K562 (cell line): ENCODE measurements at regions not wholly inside any gene's neighbourhood (a gene's known extent, or its start where the extent isn't known, plus 50 kb on each side); places are given as distances from the start of the nearest gene placed in this dataset.

ENCODE experiments used
- ATAC-seq: fragments of 200-7000 bp; cut with Tn5 transposase; 3 replicates; pipeline ENCODE4 v1.9.1; 2020; ENCODE audit warnings: moderate library complexity
- BruUV-seq: library from RNA; stranded (reverse); fragments of 400-500 nt; replicated peaks from 2 replicates; lab custom pipeline; 2021; lab: Mats Ljungman, UMichigan
- CTCF ChIA-PET: fragments of 300-600 bp; formaldehyde crosslinking; extraction: SDS; loops from one replicate; lab custom pipeline; 2021; ENCODE audit warnings: low intra/inter-chr PET ratio; lab: Yijun Ruan, JAX
- POLR2A ChIA-PET: fragments of 300-600, 350-650 bp; sonication (Branson Sonifier 250); formaldehyde crosslinking; extraction: SDS; loops from one replicate; lab custom pipeline; 2021; ENCODE audit warnings: antibody characterized with exemption, inconsistent platforms; lab: Yijun Ruan, JAX
- DNase-seq, 4 experiments: peaks; one replicate each; pipeline versions ENCODE4 v3.0.0 to v3.0.0-alpha.2; 2011 to 2018; ENCODE audit warnings: low spot score in 3 of 4, mixed read lengths in 3 of 4; ENCODE audit errors: extremely low read depth in 1 of 4
- FAIRE-seq: peaks from 2 replicates; lab custom pipeline; 2011; peaks lifted over from hg19 to GRCh38; lab: Jason Lieb, UNC
- H2AFZ ChIP-seq: 2 replicates; pipeline ENCODE4 v1.6.0; 2011; ENCODE audit warnings: low read depth, low read length, control low read depth, inconsistent platforms
- H3K27ac ChIP-seq: fragments of 200-600 bp; 3 replicates; pipeline ENCODE4 v1.8.0; 2011; ENCODE audit warnings: low read depth, mild to moderate bottlenecking, control low read depth, inconsistent platforms, low read length, moderate library complexity, mixed read lengths; ENCODE audit errors: extremely low read depth
- H3K27me3 ChIP-seq, 2 experiments: fragments of 300-600 bp in 1 of 2; 2 replicates in 1 of 2; 3 replicates in 1 of 2; pipeline versions ENCODE4 v1.6.0 to v1.8.0; 2011; ENCODE audit warnings: inconsistent platforms in 2 of 2, low read length in 2 of 2, mild to moderate bottlenecking in 1 of 2, mixed read lengths in 1 of 2, moderate library complexity in 1 of 2; ENCODE audit not compliant: control insufficient read depth in 2 of 2, insufficient read depth in 2 of 2
- H3K36me3 ChIP-seq: fragments of 300-600 bp; 3 replicates; pipeline ENCODE4 v1.8.0; 2011; ENCODE audit warnings: mild to moderate bottlenecking, low read length, inconsistent platforms; ENCODE audit not compliant: control insufficient read depth, insufficient read depth
- H3K4me1 ChIP-seq, 2 experiments: fragments of 200-600 bp in 1 of 2; replicated peaks in 1 of 2; 2 replicates in 1 of 2; 3 replicates in 1 of 2; pipeline versions ENCODE4 v1.5.1 to v1.8.0; 2011; ENCODE audit warnings: inconsistent platforms in 2 of 2, low read length in 2 of 2, mild to moderate bottlenecking in 1 of 2, mixed read lengths in 1 of 2, moderate library complexity in 1 of 2; ENCODE audit not compliant: control insufficient read depth in 2 of 2, insufficient read depth in 2 of 2
- H3K4me2 ChIP-seq: 2 replicates; pipeline ENCODE4 v1.6.1; 2011; ENCODE audit warnings: low read length, control low read depth, inconsistent platforms, mixed read lengths; ENCODE audit not compliant: insufficient read depth
- H3K4me3 ChIP-seq: fragments of 200-600 bp; sonication (generic), shearing (Covaris generic); 2 replicates; pipeline ENCODE4 v1.5.1; 2016; ENCODE audit warnings: control low read depth, inconsistent platforms
- H3K79me2 ChIP-seq: fragments of 200-600 bp; 3 replicates; pipeline ENCODE4 v1.8.0; 2011; ENCODE audit warnings: low read length, inconsistent platforms; ENCODE audit not compliant: control insufficient read depth, insufficient read depth
- H3K9ac ChIP-seq, 2 experiments: 2 replicates each; pipeline versions ENCODE4 v1.6.0 to v1.6.1; 2011; ENCODE audit warnings: low read depth in 2 of 2, low read length in 2 of 2, control low read depth in 1 of 2, inconsistent platforms in 1 of 2, mild to moderate bottlenecking in 1 of 2, mixed read lengths in 1 of 2; ENCODE audit not compliant: insufficient read depth in 1 of 2
- H3K9me1 ChIP-seq: one replicate; pipeline ENCODE4 v1.6.0; 2011; ENCODE audit warnings: inconsistent platforms, mild to moderate bottlenecking, low read length, moderate library complexity; ENCODE audit not compliant: control insufficient read depth, insufficient read depth
- H3K9me3 ChIP-seq: replicated peaks from 2 replicates; pipeline ENCODE4 v1.5.1; 2011; ENCODE audit warnings: low read depth, low read length, inconsistent platforms; ENCODE audit not compliant: control insufficient read depth, insufficient read depth
- H4K20me1 ChIP-seq: replicated peaks from 2 replicates; pipeline ENCODE4 v1.6.1; 2011; ENCODE audit warnings: low read length, inconsistent platforms, mixed read lengths; ENCODE audit not compliant: control insufficient read depth, insufficient read depth
- BCOR ChIP-seq: fragments of 450-650 bp; IDR thresholded peaks from 2 replicates; pipeline ENCODE4 v1.6.1; 2016
- CC2D1A ChIP-seq: fragments of 450-650 bp; IDR thresholded peaks from 2 replicates; pipeline ENCODE4 v1.6.1; 2017; ENCODE audit warnings: mild to moderate bottlenecking
- CREB3 ChIP-seq: fragments of 450-650 bp; conservative IDR thresholded peaks from 2 replicates; pipeline ENCODE4 v1.6.1; 2016; ENCODE audit warnings: missing genetic modification characterization, low read depth, mild to moderate bottlenecking, missing compliant biosample characterization, moderate library complexity
- CREM ChIP-seq: IDR thresholded peaks from 2 replicates; pipeline ENCODE4 v1.6.1; 2014; ENCODE audit warnings: antibody characterized with exemption, low read depth
- E2F1 ChIP-seq: sonication (generic); formaldehyde crosslinking; IDR thresholded peaks from 2 replicates; pipeline ENCODE4 v1.8.1; 2023; ENCODE audit warnings: mild to moderate bottlenecking, missing genetic modification reagents, moderate library complexity
- ESRRA ChIP-seq: fragments of 450-650 bp; IDR thresholded peaks from 2 replicates; pipeline ENCODE4 v1.6.1; 2014; ENCODE audit warnings: low read depth, mild to moderate bottlenecking, moderate library complexity, borderline replicate concordance
- HES1 ChIP-seq: fragments of 450-650 bp; IDR thresholded peaks from 2 replicates; pipeline ENCODE4 v1.6.1; 2016; ENCODE audit warnings: low read depth, mild to moderate bottlenecking, moderate library complexity
- JUND ChIP-seq, 2 experiments: IDR thresholded peaks; 2 replicates in 1 of 2; 3 replicates in 1 of 2; pipeline ENCODE4 v1.6.1; 2011; ENCODE audit warnings: borderline replicate concordance in 2 of 2, low read depth in 2 of 2, low read length in 2 of 2, improper control_type of control experiment in 1 of 2, missing biosample characterization in 1 of 2, missing genetic modification characterization in 1 of 2, missing genetic modification reagents in 1 of 2
- NCOR1 ChIP-seq: fragments of 450-650 bp; IDR thresholded peaks from 2 replicates; pipeline ENCODE4 v1.6.1; 2016; ENCODE audit warnings: mild to moderate bottlenecking, moderate library complexity
- PHF20 ChIP-seq: fragments of 450-650 bp; IDR thresholded peaks from 2 replicates; pipeline ENCODE4 v1.6.1; 2018; ENCODE audit not compliant: partially characterized antibody
- RAD21 ChIP-seq, 2 experiments: fragments of 250-450 bp in 1 of 2; fragments of 450-650 bp in 1 of 2; sonication (Bioruptor Pico) in 1 of 2; formaldehyde crosslinking in 1 of 2; IDR thresholded peaks in 1 of 2; conservative IDR thresholded peaks in 1 of 2; 2 replicates each; pipeline versions ENCODE4 v1.4.0 to v1.8.0; 2020 to 2022; ENCODE audit warnings: mild to moderate bottlenecking in 2 of 2, moderate library complexity in 1 of 2
- RCOR1 ChIP-seq, 2 experiments: IDR thresholded peaks; 2 replicates each; pipeline ENCODE4 v1.6.1; 2012; ENCODE audit warnings: low read depth in 2 of 2, low read length in 2 of 2, borderline replicate concordance in 1 of 2, improper control_type of control experiment in 1 of 2
- SAFB ChIP-seq: fragments of 200-400 bp; formaldehyde crosslinking; IDR thresholded peaks from 2 replicates; pipeline ENCODE4 v1.6.1; 2017; ENCODE audit warnings: low read depth, low read length, borderline replicate concordance
- SMC3 ChIP-seq: conservative IDR thresholded peaks from 2 replicates; pipeline ENCODE4 v1.6.1; 2011; ENCODE audit warnings: low read depth, low read length, improper control_type of control experiment; ENCODE audit not compliant: insufficient read depth
- ZFPM2 ChIP-seq: fragments of 250-450 bp; sonication (Bioruptor Pico); IDR thresholded peaks from 2 replicates; pipeline ENCODE4 v1.5.1; 2022; ENCODE audit warnings: mild to moderate bottlenecking
- ZNF140 ChIP-seq: fragments of 250-450 bp; sonication (Bioruptor Pico); IDR thresholded peaks from 2 replicates; pipeline ENCODE4 v1.8.0; 2021; ENCODE audit warnings: moderate library complexity, mild to moderate bottlenecking, inconsistent platforms
- ZNF146 ChIP-seq: IDR thresholded peaks from one replicate; pipeline ENCODE4 v1.6.1; 2018; ENCODE audit warnings: missing compliant biosample characterization; ENCODE audit not compliant: unreplicated experiment
- ZNF184 ChIP-seq: sonication (generic); formaldehyde crosslinking; IDR thresholded peaks from 2 replicates; pipeline ENCODE4 v1.5.0; 2020; ENCODE audit warnings: missing genetic modification reagents
- WGBS: fragments of 100-300 bp; shearing (Covaris generic); methylation state at CpG from one replicate; pipeline ENCODE4 v1.1.6; 2016; ENCODE audit warnings: low coverage, mixed read lengths; ENCODE audit not compliant: insufficient coverage; ENCODE audit errors: missing lambda C conversion rate; 5-methylcytosine and 5-hydroxymethylcytosine counted together
- in situ Hi-C: fragments of 300-500 bp; cut with MboI; formaldehyde crosslinking; loops from 4 replicates; pipeline ENCODE4 v1.15.0; 2018; ENCODE audit warnings: inconsistent platforms, mixed read lengths
- intact Hi-C: fragments of 100-400 bp; cut with micrococcal nuclease; formaldehyde crosslinking; loops from 2 replicates; pipeline ENCODE4 v1.14.2; 2022

- TF ChIP-seq CREM (0 out of 2 replicates have a peak, but pooled peaks have one; percentile 7), HES1 (no peak), JUND (IDR thresholded peaks at IDR 0.05; ENCODE audit: borderline replicate concordance, low read depth, low read length) (peak; percentile 24; the same call in 1 of the 2 replicates), JUND (tag; IDR thresholded peaks at IDR 0.05; ENCODE audit: borderline replicate concordance, low read depth, low read length) (no peak; the same call in 2 of the 3 replicates), SMC3 (peak; percentile 78), RCOR1 (IDR thresholded peaks at IDR 0.05; ENCODE audit: borderline replicate concordance in 1 of 2, low read depth in 2 of 2, low read length in 2 of 2) (peak in 1 of 2 experiments; percentile 20; a peak in 1 of 4 replicates), CC2D1A (peak; percentile 68), RAD21 (CRISPR knock-in tag; conservative IDR thresholded peaks at IDR 0.05 in 1 of 2, IDR thresholded peaks at IDR 0.05 in 1 of 2) (peak; percentile 69 to 93)
Observed at GRCh38 chr11:93921695-93922468, 71.5 kb upstream of the VSTM5 start (continued).

- Histone ChIP-seq H4K20me1 (no peaks in the 10 kb centered on the region), H3K9ac (no peak overlapping the region), H3K27ac (no peak overlapping the region), H2AFZ (peak overlapping the region; percentile 26; the same call in 1 of the 2 replicates), H3K27me3 (no peaks in the 10 kb centered on the region), H3K4me2 (no peak overlapping the region), H3K36me3 (no peaks in the 10 kb centered on the region), H3K4me3 (no peak overlapping the region), H3K9me3 (no peaks in the 10 kb centered on the region), H3K4me1 (no peaks in the 10 kb centered on the region), H3K79me2 (no peaks in the 10 kb centered on the region), H3K9me1 (no peaks in the 10 kb centered on the region)
- ChIA-PET CTCF (no interaction called here), POLR2A (interaction anchor here (1.5 kb wide), 1 partner anchor 261 kb away, joined by 5 read pairs; no protein-coding TSS in a partner anchor)
- 11% methylated on average over 4 of the region's 4 CpGs for WGBS
- ATAC-seq (no peak), DNase-seq (no peak), FAIRE-seq (no peak)
- BruUV-seq: no TSS peak
- TF ChIP-seq ZNF184 (CRISPR knock-in tag) (no peak), ESRRA (no peak), PHF20 (no peak), ZFPM2 (CRISPR knock-in tag) (no peak), NCOR1 (no peak), E2F1 (CRISPR knock-in tag) (no peak), BCOR (no peak), ZNF140 (no peak), SAFB (no peak), ZNF146 (CRISPR knock-in tag) (no peak), CREB3 (tag) (no peak)
- intact Hi-C loops (loop anchor here (1.0 to 10.0 kb wide), 5 partner anchors 102 to 582 kb away; partner anchors contain the start of gene HEPHL1), in situ Hi-C loops (no loop called here)
Observed at GRCh38 chr11:93922830-93923229, 72.4 kb upstream of the VSTM5 start.
